ENCODE measurements at regions not wholly inside any gene's neighbourhood (a gene's known extent, or its start where the extent isn't known, plus 50 kb on each side); places are given as distances from the start of the nearest gene placed in this dataset.
A peak's percentile ranks its signal among the peaks of the same experiment; 100 is the strongest.

GRCh38 chr13:23969647-23970046, 72.3 kb upstream of the C1QTNF9B start:
- DNase-seq (ENCODE audit: low spot score) = no peak
- Histone ChIP-seq H3K4me3 (ENCODE audit: low read depth in 1 of 3, low read length in 3 of 3) (no peak overlapping the region), H3K36me3 (ENCODE audit: control insufficient read depth in 4 of 4, insufficient read depth in 3 of 4, low read depth in 1 of 4, low read length in 3 of 4) (no peaks in the 10 kb centered on the region), H3K9ac (ENCODE audit: low read depth in 1 of 2, low read length in 2 of 2) (no peak overlapping the region), H3K27me3 (ENCODE audit: control insufficient read depth in 4 of 4, insufficient read depth in 4 of 4, low read length in 3 of 4) (no peaks in the 10 kb centered on the region), H3K27ac (ENCODE audit: low read depth in 1 of 2, low read length in 2 of 2) (no peak overlapping the region), H3K4me1 (ENCODE audit: control insufficient read depth in 4 of 4, insufficient read depth in 4 of 4, low read length in 3 of 4) (no peaks in the 10 kb centered on the region), H3K9me3 (ENCODE audit: control insufficient read depth in 4 of 4, low read length in 3 of 4) (no peaks in the 10 kb centered on the region)
- 18% methylated on average over 4 of the region's 4 CpGs for WGBS
- no peak for TF ChIP-seq SP1 (IDR thresholded peaks at IDR 0.05)
- no peak for TF ChIP-seq RAD21 (IDR thresholded peaks at IDR 0.05)

- H3K9me3 ChIP-seq (ENCODE audit: control insufficient read depth in 4 of 4, low read length in 3 of 4) = no peaks in the 10 kb centered on the region
- no peak overlapping the region for H3K9ac ChIP-seq (ENCODE audit: low read depth in 1 of 2, low read length in 2 of 2)
- DNase-seq (ENCODE audit: low spot score) = peak; percentile 49
- H3K36me3 ChIP-seq (ENCODE audit: control insufficient read depth in 4 of 4, insufficient read depth in 3 of 4, low read depth in 1 of 4, low read length in 3 of 4) = no peaks in the 10 kb centered on the region
- H3K4me1 ChIP-seq (ENCODE audit: control insufficient read depth in 4 of 4, insufficient read depth in 4 of 4, low read length in 3 of 4) = peaks cover 3 to 13% (median 11%) of the 10 kb centered on the region in 4 donors
- WGBS = 2% methylated on average over 43 of the region's 43 CpGs
- TF ChIP-seq EGR1 (IDR thresholded peaks at IDR 0.05; ENCODE audit: low read depth in 2 of 2) (no peak), NR2F2 (IDR thresholded peaks at IDR 0.05) (peak; percentile 67), ATF3 (IDR thresholded peaks at IDR 0.05) (no peak), MAX (IDR thresholded peaks at IDR 0.05) (no peak), JUND (IDR thresholded peaks at IDR 0.05) (no peak), RAD21 (IDR thresholded peaks at IDR 0.05) (no peak), SP1 (IDR thresholded peaks at IDR 0.05) (peak; percentile 1)
- H3K27ac ChIP-seq (ENCODE audit: low read depth in 1 of 2, low read length in 2 of 2) = peak overlapping the region; percentile 59 to 82
- H3K27me3 ChIP-seq (ENCODE audit: control insufficient read depth in 4 of 4, insufficient read depth in 4 of 4, low read length in 3 of 4) = peaks cover 0 to 4% (median 2%) of the 10 kb centered on the region in 4 donors
- H3K4me3 ChIP-seq (ENCODE audit: low read depth in 1 of 3, low read length in 3 of 3) = peak overlapping the region; percentile 14 to 50 (median 26)
Measured at GRCh38 chr13:23979361-23980159, 82.3 kb upstream of the C1QTNF9B start.

- peak overlapping the region in 2 of 3 donors; percentile 26 to 50 for H3K4me3 ChIP-seq (ENCODE audit: low read depth in 1 of 3, low read length in 3 of 3)
- peaks cover 3 to 13% (median 11%) of the 10 kb centered on the region in 4 donors for H3K4me1 ChIP-seq (ENCODE audit: control insufficient read depth in 4 of 4, insufficient read depth in 4 of 4, low read length in 3 of 4)
- H3K27ac ChIP-seq (ENCODE audit: low read depth in 1 of 2, low read length in 2 of 2) = peak overlapping the region; percentile 59 to 82
- peaks cover 0 to 4% (median 2%) of the 10 kb centered on the region in 4 donors for H3K27me3 ChIP-seq (ENCODE audit: control insufficient read depth in 4 of 4, insufficient read depth in 4 of 4, low read length in 3 of 4)
- peak; percentile 75 for DNase-seq (ENCODE audit: low spot score)
- no peaks in the 10 kb centered on the region for H3K36me3 ChIP-seq (ENCODE audit: control insufficient read depth in 4 of 4, insufficient read depth in 3 of 4, low read depth in 1 of 4, low read length in 3 of 4)
- WGBS = 3% methylated on average over 28 of the region's 28 CpGs
- H3K9ac ChIP-seq (ENCODE audit: low read depth in 1 of 2, low read length in 2 of 2) = no peak overlapping the region
- H3K9me3 ChIP-seq (ENCODE audit: control insufficient read depth in 4 of 4, low read length in 3 of 4) = no peaks in the 10 kb centered on the region
- TF ChIP-seq REST (IDR thresholded peaks at IDR 0.05) (no peak), NR2F2 (IDR thresholded peaks at IDR 0.05) (no peak), ATF3 (IDR thresholded peaks at IDR 0.05) (no peak), SP1 (IDR thresholded peaks at IDR 0.05) (no peak), RXRA (IDR thresholded peaks at IDR 0.05) (no peak), MAX (IDR thresholded peaks at IDR 0.05) (no peak), FOXA1 (IDR thresholded peaks at IDR 0.05) (no peak), CTCF (IDR thresholded peaks at IDR 0.05; ENCODE audit: low read depth, low read length, missing input control) (no peak), FOXA2 (IDR thresholded peaks at IDR 0.05) (no peak), HNF4A (conservative IDR thresholded peaks at IDR 0.05) (no peak), GABPA (IDR thresholded peaks at IDR 0.05 in 1 of 2, conservative IDR thresholded peaks at IDR 0.05 in 1 of 2) (no peak), ZBTB33 (IDR thresholded peaks at IDR 0.05) (no peak), RAD21 (IDR thresholded peaks at IDR 0.05) (no peak), JUND (IDR thresholded peaks at IDR 0.05) (no peak), YY1 (IDR thresholded peaks at IDR 0.05) (no peak)
Measured at GRCh38 chr13:23980160-23980551, 82.9 kb upstream of the C1QTNF9B start.
